HepG2 (cell line): ENCODE measurements at regions not wholly inside any gene's neighbourhood (a gene's known extent, or its start where the extent isn't known, plus 50 kb on each side); places are given as distances from the start of the nearest gene placed in this dataset.

Experiments
- ATAC-seq: fragments of 200-7000 bp; cut with Tn5 transposase; 3 replicates; pipeline ENCODE4 v1.9.1; 2020; ENCODE audit warnings: mild to moderate bottlenecking, moderate library complexity
- BruUV-seq: library from RNA; stranded (reverse); fragments of 400-500 nt; replicated peaks from 2 replicates; lab custom pipeline; 2021; lab: Mats Ljungman, UMichigan
- CTCF ChIA-PET: fragments of 300-600 bp; formaldehyde crosslinking; extraction: SDS; loops from one replicate; lab custom pipeline; 2021; ENCODE audit warnings: low total read pairs, inconsistent platforms, low intra/inter-chr PET ratio; lab: Yijun Ruan, JAX
- POLR2A ChIA-PET: fragments of 350-600 bp; sonication (Branson Sonifier 250); formaldehyde crosslinking; loops from one replicate; lab custom pipeline; 2020; ENCODE audit warnings: antibody characterized with exemption, inconsistent platforms; lab: Yijun Ruan, JAX
- DNase-seq: peaks from one replicate; pipeline ENCODE4 v3.0.0-alpha.2; 2015; ENCODE audit warnings: low spot score
- FAIRE-seq: peaks from 3 replicates; lab custom pipeline; 2011; peaks lifted over from hg19 to GRCh38; lab: Jason Lieb, UNC
- H2AFZ ChIP-seq: one replicate; pipeline ENCODE4 v1.6.1; 2011; ENCODE audit warnings: low read length, inconsistent platforms
- H3K27ac ChIP-seq: fragments of 300-600 bp; 3 replicates; pipeline ENCODE4 v1.8.0; 2011; ENCODE audit warnings: mixed run types, mild to moderate bottlenecking, mixed read lengths, low read length, inconsistent platforms; ENCODE audit not compliant: insufficient read depth; ENCODE audit errors: extremely low read length
- H3K27me3 ChIP-seq, 2 experiments: fragments of 200-600 bp in 1 of 2; 2 replicates in 1 of 2; 3 replicates in 1 of 2; pipeline versions ENCODE4 v1.6.0 to v1.8.0; 2011; ENCODE audit warnings: low read length in 2 of 2, mild to moderate bottlenecking in 2 of 2, moderate library complexity in 2 of 2, inconsistent platforms in 1 of 2; ENCODE audit not compliant: insufficient read depth in 2 of 2, control insufficient read depth in 1 of 2
- H3K36me3 ChIP-seq, 2 experiments: fragments of 200-600 bp in 1 of 2; replicated peaks in 1 of 2; 2 replicates in 1 of 2; 3 replicates in 1 of 2; pipeline versions ENCODE4 v1.5.1 to v1.8.0; 2011; ENCODE audit warnings: low read length in 2 of 2, inconsistent platforms in 1 of 2; ENCODE audit not compliant: insufficient read depth in 2 of 2, control insufficient read depth in 1 of 2
- H3K4me1 ChIP-seq: 2 replicates; pipeline ENCODE4 v1.5.1; 2012; ENCODE audit warnings: low read length, inconsistent platforms; ENCODE audit not compliant: insufficient read depth
- H3K4me2 ChIP-seq: 2 replicates; pipeline ENCODE4 v1.6.0; 2011; ENCODE audit warnings: low read depth, low read length, inconsistent platforms
- H3K4me3 ChIP-seq, 3 experiments: fragments of 200-600 bp in 1 of 3; sonication (generic), shearing (Covaris generic) in 1 of 3; replicated peaks in 1 of 3; 2 replicates each; pipeline ENCODE4 v1.5.1; 2011 to 2016; ENCODE audit warnings: low read length in 3 of 3, inconsistent platforms in 2 of 3, low read depth in 2 of 3, mild to moderate bottlenecking in 2 of 3, control low read depth in 1 of 3, mixed read lengths in 1 of 3; ENCODE audit not compliant: insufficient read depth in 1 of 3
- H3K79me2 ChIP-seq: one replicate; pipeline ENCODE4 v1.6.1; 2011; ENCODE audit warnings: low read length, inconsistent platforms; ENCODE audit not compliant: insufficient read depth
- H3K9ac ChIP-seq: 2 replicates; pipeline ENCODE4 v1.6.0; 2011; ENCODE audit warnings: mild to moderate bottlenecking, low read depth, low read length, inconsistent platforms; ENCODE audit not compliant: insufficient read depth
- H3K9me3 ChIP-seq: 2 replicates; pipeline ENCODE4 v1.5.1; 2012; ENCODE audit warnings: mild to moderate bottlenecking, low read length
- H4K20me1 ChIP-seq: 2 replicates; pipeline ENCODE4 v1.6.0; 2011; ENCODE audit warnings: inconsistent platforms, mild to moderate bottlenecking, low read length, moderate library complexity; ENCODE audit not compliant: insufficient read depth
- BHLHE40 ChIP-seq: IDR thresholded peaks from 2 replicates; pipeline ENCODE4 v1.6.1; 2011; ENCODE audit warnings: low read length, improper control_type of control experiment
- HOXA5 ChIP-seq: sonication (generic); formaldehyde crosslinking; IDR thresholded peaks from 2 replicates; pipeline ENCODE4 v1.4.0; 2020; ENCODE audit warnings: missing genetic modification reagents
- LCORL ChIP-seq, 2 experiments: fragments of 450-650 bp in 1 of 2; sonication (generic) in 1 of 2; formaldehyde crosslinking in 1 of 2; IDR thresholded peaks; 2 replicates each; pipeline versions ENCODE4 v1.5.0 to v1.6.1; 2017 to 2020; ENCODE audit warnings: antibody characterized with exemption in 1 of 2, missing genetic modification reagents in 1 of 2
- MYC ChIP-seq: sonication (generic); formaldehyde crosslinking; IDR thresholded peaks from 2 replicates; pipeline ENCODE4 v1.9.0; 2021; ENCODE audit warnings: missing genetic modification reagents, borderline replicate concordance
- NFYB ChIP-seq: sonication (generic); formaldehyde crosslinking; IDR thresholded peaks from 2 replicates; pipeline ENCODE4 v1.4.0; 2020; ENCODE audit warnings: missing genetic modification reagents
- THYN1 ChIP-seq: sonication (generic); formaldehyde crosslinking; IDR thresholded peaks from 2 replicates; pipeline ENCODE4 v1.8.1; 2023; ENCODE audit warnings: low read depth, mild to moderate bottlenecking, moderate library complexity, missing genetic modification reagents, borderline replicate concordance
- ZBTB14 ChIP-seq: sonication (generic); formaldehyde crosslinking; IDR thresholded peaks from 2 replicates; pipeline ENCODE4 v1.4.0; 2020; ENCODE audit warnings: missing genetic modification reagents
- ZC3H4 ChIP-seq: sonication (generic); formaldehyde crosslinking; IDR thresholded peaks from 2 replicates; pipeline ENCODE4 v1.4.0; 2020; ENCODE audit warnings: missing genetic modification reagents, borderline replicate concordance
- ZEB1 ChIP-seq: IDR thresholded peaks from 2 replicates; pipeline ENCODE4 v1.6.1; 2012; ENCODE audit warnings: mild to moderate bottlenecking, low read depth, inconsistent platforms; ENCODE audit not compliant: insufficient replicate concordance
- ZFP82 ChIP-seq: sonication (generic); formaldehyde crosslinking; IDR thresholded peaks from 2 replicates; pipeline ENCODE4 v1.5.1; 2020; ENCODE audit warnings: mild to moderate bottlenecking, missing genetic modification reagents, borderline replicate concordance
- ZNF431 ChIP-seq: sonication (generic); formaldehyde crosslinking; IDR thresholded peaks from 2 replicates; pipeline ENCODE4 v1.9.0; 2022; ENCODE audit warnings: missing genetic modification reagents, low read depth, mild to moderate bottlenecking, borderline replicate concordance
- ZNF563 ChIP-seq: sonication (generic); formaldehyde crosslinking; IDR thresholded peaks from 2 replicates; pipeline ENCODE4 v1.8.0; 2022; ENCODE audit warnings: mild to moderate bottlenecking, moderate library complexity, missing genetic modification reagents
- WGBS: methylation state at CpG from one replicate; pipeline ENCODE4 v1.1.6; 2017; ENCODE audit warnings: low lambda C conversion rate; 5-methylcytosine and 5-hydroxymethylcytosine counted together
- in situ Hi-C: cut with HindIII; loops from 2 replicates; pipeline ENCODE4 v1.10.0; 2017; ENCODE audit warnings: low pct_unique_long_range_greater_than_20kb; ENCODE audit not compliant: extremely low pct_ligation_motif_present
- intact Hi-C: fragments of 100-400 bp; cut with micrococcal nuclease; formaldehyde crosslinking; loops from one replicate; pipeline ENCODE4 v1.10.0; 2022; ENCODE audit not compliant: unreplicated experiment
- TF ChIP-seq, protein P1 (sequence below): sonication (generic); formaldehyde crosslinking; conservative IDR thresholded peaks from 2 replicates; pipeline ENCODE4 v1.5.0; 2020; ENCODE audit warnings: missing genetic modification reagents
- TF ChIP-seq, protein P2 (sequence below), 2 experiments: sonication (generic) in 1 of 2; formaldehyde crosslinking in 1 of 2; IDR thresholded peaks; 2 replicates each; pipeline versions ENCODE4 v1.6.1 to v1.9.0; 2014 to 2022; ENCODE audit warnings: antibody characterized with exemption in 1 of 2, borderline replicate concordance in 1 of 2, inconsistent platforms in 1 of 2, low read depth in 1 of 2, missing genetic modification reagents in 1 of 2

DNA sequence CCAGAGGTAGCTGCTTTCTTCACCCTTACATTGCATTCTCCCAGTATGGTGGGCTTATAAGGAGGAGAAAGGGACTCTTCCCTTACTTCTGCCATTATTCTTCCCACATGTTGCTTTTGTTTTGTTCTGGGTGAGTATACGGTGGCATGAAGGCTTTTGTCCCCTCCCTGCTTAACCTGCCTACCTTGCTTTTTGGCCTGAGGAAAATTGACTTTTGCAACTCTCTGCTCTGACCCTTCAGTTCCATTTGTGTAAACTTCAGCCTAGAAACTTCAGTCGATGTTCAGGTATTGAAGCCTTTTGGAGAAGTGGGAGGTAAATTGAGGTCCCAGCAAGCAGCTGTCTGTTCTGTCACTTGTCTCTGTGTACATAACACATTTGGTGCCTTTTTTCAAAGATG lies 110.2 kb downstream of the PCSK1 start:
- DNase-seq (no peak), ATAC-seq (no peak), FAIRE-seq (no peak)
- Histone ChIP-seq H2AFZ (no peak overlapping the region), H3K9ac (no peak overlapping the region), H3K4me1 (peaks cover 15% of the 10 kb centered on the region), H3K27me3 (no peaks in the 10 kb centered on the region), H3K9me3 (no peaks in the 10 kb centered on the region), H3K4me3 (no peak overlapping the region), H4K20me1 (no peaks in the 10 kb centered on the region), H3K36me3 (no peaks in the 10 kb centered on the region), H3K4me2 (no peak overlapping the region), H3K79me2 (no peaks in the 10 kb centered on the region), H3K27ac (no peak overlapping the region)
- CTCF ChIA-PET = no interaction called here
- no TSS peak for BruUV-seq
- WGBS = 63% methylated on average over 2 of the region's 2 CpGs
- intact Hi-C loops (no loop called here), in situ Hi-C loops (no loop called here)
- POLR2A ChIA-PET = no interaction called here
- TF ChIP-seq ZEB1 (no peak), HOXA5 (CRISPR knock-in tag) (no peak), ZNF431 (CRISPR knock-in tag) (no peak), ZBTB14 (CRISPR knock-in tag) (no peak), BHLHE40 (no peak), LCORL (IDR thresholded peaks at IDR 0.05) (no peak), LCORL (CRISPR knock-in tag; IDR thresholded peaks at IDR 0.05) (no peak), ZC3H4 (CRISPR knock-in tag) (no peak), THYN1 (CRISPR knock-in tag) (no peak), ZFP82 (CRISPR knock-in tag) (no peak), MYC (CRISPR knock-in tag) (no peak), NFYB (CRISPR knock-in tag) (no peak), ZNF563 (CRISPR knock-in tag) (no peak)
- TF ChIP-seq, protein P1, sequence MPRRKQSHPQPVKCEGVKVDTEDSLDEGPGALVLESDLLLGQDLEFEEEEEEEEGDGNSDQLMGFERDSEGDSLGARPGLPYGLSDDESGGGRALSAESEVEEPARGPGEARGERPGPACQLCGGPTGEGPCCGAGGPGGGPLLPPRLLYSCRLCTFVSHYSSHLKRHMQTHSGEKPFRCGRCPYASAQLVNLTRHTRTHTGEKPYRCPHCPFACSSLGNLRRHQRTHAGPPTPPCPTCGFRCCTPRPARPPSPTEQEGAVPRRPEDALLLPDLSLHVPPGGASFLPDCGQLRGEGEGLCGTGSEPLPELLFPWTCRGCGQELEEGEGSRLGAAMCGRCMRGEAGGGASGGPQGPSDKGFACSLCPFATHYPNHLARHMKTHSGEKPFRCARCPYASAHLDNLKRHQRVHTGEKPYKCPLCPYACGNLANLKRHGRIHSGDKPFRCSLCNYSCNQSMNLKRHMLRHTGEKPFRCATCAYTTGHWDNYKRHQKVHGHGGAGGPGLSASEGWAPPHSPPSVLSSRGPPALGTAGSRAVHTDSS (CRISPR knock-in tag) = no peak
- TF ChIP-seq, protein P2, sequence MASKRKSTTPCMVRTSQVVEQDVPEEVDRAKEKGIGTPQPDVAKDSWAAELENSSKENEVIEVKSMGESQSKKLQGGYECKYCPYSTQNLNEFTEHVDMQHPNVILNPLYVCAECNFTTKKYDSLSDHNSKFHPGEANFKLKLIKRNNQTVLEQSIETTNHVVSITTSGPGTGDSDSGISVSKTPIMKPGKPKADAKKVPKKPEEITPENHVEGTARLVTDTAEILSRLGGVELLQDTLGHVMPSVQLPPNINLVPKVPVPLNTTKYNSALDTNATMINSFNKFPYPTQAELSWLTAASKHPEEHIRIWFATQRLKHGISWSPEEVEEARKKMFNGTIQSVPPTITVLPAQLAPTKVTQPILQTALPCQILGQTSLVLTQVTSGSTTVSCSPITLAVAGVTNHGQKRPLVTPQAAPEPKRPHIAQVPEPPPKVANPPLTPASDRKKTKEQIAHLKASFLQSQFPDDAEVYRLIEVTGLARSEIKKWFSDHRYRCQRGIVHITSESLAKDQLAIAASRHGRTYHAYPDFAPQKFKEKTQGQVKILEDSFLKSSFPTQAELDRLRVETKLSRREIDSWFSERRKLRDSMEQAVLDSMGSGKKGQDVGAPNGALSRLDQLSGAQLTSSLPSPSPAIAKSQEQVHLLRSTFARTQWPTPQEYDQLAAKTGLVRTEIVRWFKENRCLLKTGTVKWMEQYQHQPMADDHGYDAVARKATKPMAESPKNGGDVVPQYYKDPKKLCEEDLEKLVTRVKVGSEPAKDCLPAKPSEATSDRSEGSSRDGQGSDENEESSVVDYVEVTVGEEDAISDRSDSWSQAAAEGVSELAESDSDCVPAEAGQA (IDR thresholded peaks at IDR 0.05; ENCODE audit: low read depth) = no peak
- TF ChIP-seq, protein P2 (CRISPR knock-in tag; IDR thresholded peaks at IDR 0.05; ENCODE audit: borderline replicate concordance) = no peak
